ENCODE measurements at regions not wholly inside any gene's neighbourhood (a gene's known extent, or its start where the extent isn't known, plus 50 kb on each side); places are given as distances from the start of the nearest gene placed in this dataset.
"Not testable (repeated sequence)": the region's sequence is repeated elsewhere in the genome, so short reads cannot be mapped to it uniquely, and the experiment has no call there.

DNA sequence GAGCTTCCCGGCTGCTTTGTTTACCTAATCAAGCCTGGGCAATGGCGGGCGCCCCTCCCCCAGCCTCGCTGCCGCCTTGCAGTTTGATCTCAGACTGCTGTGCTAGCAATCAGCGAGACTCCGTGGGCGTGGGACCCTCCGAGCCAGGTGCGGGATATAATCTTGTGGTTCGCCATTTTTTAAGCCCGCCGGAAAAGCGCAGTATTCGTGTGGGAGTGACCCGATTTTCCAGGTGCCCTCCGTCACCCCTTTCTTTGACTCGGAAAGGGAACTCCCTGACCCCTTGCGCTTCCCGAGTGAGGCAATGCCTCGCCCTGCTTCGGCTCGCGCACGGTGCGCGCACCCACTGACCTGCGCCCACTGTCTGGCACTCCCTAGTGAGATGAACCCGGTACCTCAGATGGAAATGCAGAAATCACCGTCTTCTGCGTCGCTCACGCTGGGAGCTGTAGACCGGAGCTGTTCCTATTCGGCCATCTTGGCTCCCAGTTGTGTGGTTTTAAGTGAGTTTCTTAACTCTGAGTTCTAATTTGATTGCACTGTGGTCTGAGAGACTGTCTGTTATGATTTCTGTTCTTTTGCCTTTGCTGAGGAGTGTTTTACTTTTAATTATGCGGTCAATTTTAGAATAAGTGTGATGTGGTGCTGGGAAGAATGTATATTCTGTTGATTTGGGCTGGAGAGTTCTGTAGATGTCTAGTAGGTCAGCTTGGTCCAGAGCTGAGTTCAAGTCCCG is 71.9 kb downstream of the ADCYAP1 start:
- TF ChIP-seq POLR2A (IDR thresholded peaks at IDR 0.05), result not testable (repeated sequence)
- TF ChIP-seq, protein P1, sequence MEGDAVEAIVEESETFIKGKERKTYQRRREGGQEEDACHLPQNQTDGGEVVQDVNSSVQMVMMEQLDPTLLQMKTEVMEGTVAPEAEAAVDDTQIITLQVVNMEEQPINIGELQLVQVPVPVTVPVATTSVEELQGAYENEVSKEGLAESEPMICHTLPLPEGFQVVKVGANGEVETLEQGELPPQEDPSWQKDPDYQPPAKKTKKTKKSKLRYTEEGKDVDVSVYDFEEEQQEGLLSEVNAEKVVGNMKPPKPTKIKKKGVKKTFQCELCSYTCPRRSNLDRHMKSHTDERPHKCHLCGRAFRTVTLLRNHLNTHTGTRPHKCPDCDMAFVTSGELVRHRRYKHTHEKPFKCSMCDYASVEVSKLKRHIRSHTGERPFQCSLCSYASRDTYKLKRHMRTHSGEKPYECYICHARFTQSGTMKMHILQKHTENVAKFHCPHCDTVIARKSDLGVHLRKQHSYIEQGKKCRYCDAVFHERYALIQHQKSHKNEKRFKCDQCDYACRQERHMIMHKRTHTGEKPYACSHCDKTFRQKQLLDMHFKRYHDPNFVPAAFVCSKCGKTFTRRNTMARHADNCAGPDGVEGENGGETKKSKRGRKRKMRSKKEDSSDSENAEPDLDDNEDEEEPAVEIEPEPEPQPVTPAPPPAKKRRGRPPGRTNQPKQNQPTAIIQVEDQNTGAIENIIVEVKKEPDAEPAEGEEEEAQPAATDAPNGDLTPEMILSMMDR (IDR thresholded peaks at IDR 0.05), result not testable (repeated sequence)

Measured in esophagus squamous epithelium (tissue), 4 donors.